Thyroid gland (tissue), 4 donors: ENCODE measurements at regions not wholly inside any gene's neighbourhood (a gene's known extent, or its start where the extent isn't known, plus 50 kb on each side); places are given as distances from the start of the nearest gene placed in this dataset.

Experiments used
- POLR2A ChIP-seq, 2 donors: fragments of 450-650 bp; IDR thresholded peaks; one replicate each; pipeline ENCODE4 v1.6.1; 2017; ENCODE audit warnings: antibody characterized with exemption in 2 of 2, mild to moderate bottlenecking in 2 of 2, moderate library complexity in 1 of 2
- TF ChIP-seq, protein P1 (sequence below), 6 experiments: fragments of 200-600 bp in 3 of 6; fragments of 450-650 bp in 3 of 6; sonication (generic) in 3 of 6; IDR thresholded peaks; one replicate each; pipeline ENCODE4 v1.5.1; 2016 to 2019; ENCODE audit warnings: antibody characterized with exemption in 6 of 6, mild to moderate bottlenecking in 2 of 6, inconsistent platforms in 1 of 6, moderate library complexity in 1 of 6

DNA sequence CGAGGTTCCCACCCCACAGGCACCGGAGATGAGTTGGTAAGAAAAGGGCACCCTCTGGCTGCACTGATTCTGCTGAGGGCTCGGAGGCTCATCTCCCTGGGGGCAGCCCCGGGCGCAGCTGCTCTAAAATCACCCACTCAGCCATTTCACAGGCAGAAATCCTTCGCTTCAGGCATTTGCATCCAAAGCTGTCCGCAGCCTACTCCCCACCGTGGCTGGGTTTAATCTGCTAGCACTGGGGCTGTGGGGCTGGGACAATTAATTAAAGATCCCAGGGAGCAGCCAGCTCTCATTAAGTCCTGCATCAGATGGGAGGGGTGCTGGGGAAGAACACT, 104.3 kb upstream of the PRR20G start:
- no peak for TF ChIP-seq POLR2A (IDR thresholded peaks at IDR 0.05)
- TF ChIP-seq, protein P1, sequence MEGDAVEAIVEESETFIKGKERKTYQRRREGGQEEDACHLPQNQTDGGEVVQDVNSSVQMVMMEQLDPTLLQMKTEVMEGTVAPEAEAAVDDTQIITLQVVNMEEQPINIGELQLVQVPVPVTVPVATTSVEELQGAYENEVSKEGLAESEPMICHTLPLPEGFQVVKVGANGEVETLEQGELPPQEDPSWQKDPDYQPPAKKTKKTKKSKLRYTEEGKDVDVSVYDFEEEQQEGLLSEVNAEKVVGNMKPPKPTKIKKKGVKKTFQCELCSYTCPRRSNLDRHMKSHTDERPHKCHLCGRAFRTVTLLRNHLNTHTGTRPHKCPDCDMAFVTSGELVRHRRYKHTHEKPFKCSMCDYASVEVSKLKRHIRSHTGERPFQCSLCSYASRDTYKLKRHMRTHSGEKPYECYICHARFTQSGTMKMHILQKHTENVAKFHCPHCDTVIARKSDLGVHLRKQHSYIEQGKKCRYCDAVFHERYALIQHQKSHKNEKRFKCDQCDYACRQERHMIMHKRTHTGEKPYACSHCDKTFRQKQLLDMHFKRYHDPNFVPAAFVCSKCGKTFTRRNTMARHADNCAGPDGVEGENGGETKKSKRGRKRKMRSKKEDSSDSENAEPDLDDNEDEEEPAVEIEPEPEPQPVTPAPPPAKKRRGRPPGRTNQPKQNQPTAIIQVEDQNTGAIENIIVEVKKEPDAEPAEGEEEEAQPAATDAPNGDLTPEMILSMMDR (IDR thresholded peaks at IDR 0.05): no peak
